SK-N-SH (cell line): ENCODE measurements at regions not wholly inside any gene's neighbourhood (a gene's known extent, or its start where the extent isn't known, plus 50 kb on each side); places are given as distances from the start of the nearest gene placed in this dataset.

ENCODE experiments used
- CTCF ChIA-PET: fragments of 300-600, 350-600 bp; formaldehyde crosslinking; extraction: SDS; loops from one replicate; lab custom pipeline; 2021; lab: Yijun Ruan, JAX
- POLR2A ChIA-PET: fragments of 350-600 bp; sonication (Branson Sonifier 250); formaldehyde crosslinking; extraction: SDS; loops from one replicate; lab custom pipeline; 2020; ENCODE audit warnings: antibody characterized with exemption, inconsistent platforms; lab: Yijun Ruan, JAX
- DNase-seq: peaks from one replicate; pipeline ENCODE4 v3.0.0; 2012
- H2AFZ ChIP-seq: fragments of 200-600 bp; sonication (generic); 2 replicates; pipeline ENCODE4 v1.8.1; 2016; ENCODE audit warnings: antibody characterized with exemption, mild to moderate bottlenecking, low read depth
- H3F3A ChIP-seq: fragments of 200-600 bp; sonication (generic); replicated peaks from 2 replicates; pipeline ENCODE3; 2016; ENCODE audit warnings: antibody characterized with exemption, mild to moderate bottlenecking; ENCODE audit not compliant: insufficient read depth
- H3K27ac ChIP-seq, 2 experiments: fragments of 200-500 bp in 1 of 2; fragments of 200-600 bp in 1 of 2; sonication (Bioruptor generic) in 1 of 2; sonication (generic), shearing (Covaris generic) in 1 of 2; 2 replicates each; pipeline versions ENCODE4 v1.5.1 to v1.6.1; 2014 to 2016; ENCODE audit warnings: low read depth in 2 of 2, inconsistent platforms in 1 of 2, low read length in 1 of 2, mild to moderate bottlenecking in 1 of 2, mixed read lengths in 1 of 2
- H3K27me3 ChIP-seq: fragments of 200-600 bp; sonication (generic), shearing (Covaris generic); 2 replicates; pipeline ENCODE4 v1.6.1; 2016; ENCODE audit warnings: mixed run types; ENCODE audit not compliant: insufficient read depth
- H3K36me3 ChIP-seq, 2 experiments: fragments of 200-500 bp in 1 of 2; fragments of 200-600 bp in 1 of 2; sonication (Bioruptor generic) in 1 of 2; sonication (generic) in 1 of 2; replicated peaks in 1 of 2; 2 replicates each; pipeline versions ENCODE3 to v1.5.1; 2014 to 2016; ENCODE audit warnings: low read length in 1 of 2, mild to moderate bottlenecking in 1 of 2; ENCODE audit not compliant: insufficient read depth in 2 of 2, control insufficient read depth in 1 of 2
- H3K4me1 ChIP-seq, 2 experiments: fragments of 200-500 bp in 1 of 2; fragments of 200-600 bp in 1 of 2; sonication (Bioruptor generic) in 1 of 2; sonication (generic), shearing (Covaris generic) in 1 of 2; 2 replicates each; pipeline versions ENCODE4 v1.5.1 to v1.6.1; 2014 to 2016; ENCODE audit warnings: low read depth in 1 of 2, low read length in 1 of 2, mixed run types in 1 of 2; ENCODE audit not compliant: insufficient read depth in 2 of 2, control insufficient read depth in 1 of 2
- H3K4me2 ChIP-seq: fragments of 200-600 bp; sonication (generic), shearing (Covaris generic); 2 replicates; pipeline ENCODE4 v1.6.1; 2017; ENCODE audit warnings: mixed run types
- H3K4me3 ChIP-seq, 2 experiments: fragments of 200-500 bp in 1 of 2; fragments of 200-600 bp in 1 of 2; sonication (Bioruptor generic) in 1 of 2; sonication (generic), shearing (Covaris generic) in 1 of 2; 2 replicates each; pipeline versions ENCODE4 v1.5.1 to v1.8.1; 2014 to 2016; ENCODE audit warnings: low read depth in 2 of 2, inconsistent platforms in 1 of 2, low read length in 1 of 2, mild to moderate bottlenecking in 1 of 2, mixed read lengths in 1 of 2, moderate library complexity in 1 of 2
- H3K79me2 ChIP-seq: fragments of 200-600 bp; sonication (generic); 2 replicates; pipeline ENCODE4 v1.8.1; 2017; ENCODE audit warnings: mild to moderate bottlenecking; ENCODE audit not compliant: insufficient read depth
- H3K9ac ChIP-seq: fragments of 200-600 bp; sonication (generic); 2 replicates; pipeline ENCODE4 v1.6.1; 2017; ENCODE audit warnings: mixed run types
- H3K9me2 ChIP-seq: fragments of 200-600 bp; sonication (generic); 2 replicates; pipeline ENCODE4 v1.6.1; 2017; ENCODE audit warnings: mixed run types
- H3K9me3 ChIP-seq: fragments of 200-600 bp; sonication (generic); 2 replicates; pipeline ENCODE4 v1.6.1; 2017; ENCODE audit warnings: mixed run types, mild to moderate bottlenecking, moderate library complexity
- H4K20me1 ChIP-seq: fragments of 200-600 bp; sonication (generic); 2 replicates; pipeline ENCODE4 v1.6.1; 2017; ENCODE audit warnings: mild to moderate bottlenecking, mixed run types; ENCODE audit not compliant: insufficient read depth
- EP300 ChIP-seq, 2 experiments: IDR thresholded peaks; 2 replicates each; pipeline versions ENCODE4 v1.4.0 to v1.6.1; 2012; ENCODE audit warnings: borderline replicate concordance in 1 of 2, low read depth in 1 of 2, low read length in 1 of 2
- EZH2phosphoT487 ChIP-seq: fragments of 200-600 bp; sonication (generic); IDR thresholded peaks from 2 replicates; pipeline ENCODE4 v1.6.1; 2017; ENCODE audit warnings: low read depth, mixed run types, mild to moderate bottlenecking, antibody characterized with exemption, moderate library complexity, borderline replicate concordance
- FOSL2 ChIP-seq: IDR thresholded peaks from 2 replicates; pipeline ENCODE4 v1.4.0; 2012; ENCODE audit warnings: low read depth, mild to moderate bottlenecking, moderate library complexity, borderline replicate concordance
- GABPA ChIP-seq: IDR thresholded peaks from 2 replicates; pipeline ENCODE4 v1.4.0; 2012; ENCODE audit warnings: low read depth, mild to moderate bottlenecking
- GATA2 ChIP-seq: sonication (generic); formaldehyde crosslinking; IDR thresholded peaks from 2 replicates; pipeline ENCODE4 v1.5.0; 2020; ENCODE audit warnings: mild to moderate bottlenecking, missing genetic modification reagents
- JUND ChIP-seq: IDR thresholded peaks from 2 replicates; pipeline ENCODE4 v1.4.0; 2012
- MAX ChIP-seq: IDR thresholded peaks from 2 replicates; pipeline ENCODE4 v1.4.0; 2012; ENCODE audit warnings: low read depth
- NRF1 ChIP-seq: IDR thresholded peaks from 2 replicates; pipeline ENCODE4 v1.6.1; 2012; ENCODE audit warnings: low read depth, mild to moderate bottlenecking, low read length
- PBX3 ChIP-seq: IDR thresholded peaks from 2 replicates; pipeline ENCODE4; 2012
- RCOR1 ChIP-seq: fragments of 150-350 bp; IDR thresholded peaks from 2 replicates; pipeline ENCODE4 v1.6.1; 2017; ENCODE audit warnings: antibody characterized with exemption, low read length
- RFX5 ChIP-seq: IDR thresholded peaks from 2 replicates; pipeline ENCODE4 v1.6.1; 2012; ENCODE audit warnings: mild to moderate bottlenecking, improper control_type of control experiment, low read length
- RXRA ChIP-seq: IDR thresholded peaks from 2 replicates; pipeline ENCODE4 v1.4.0; 2012; ENCODE audit warnings: low read depth, mild to moderate bottlenecking, borderline replicate concordance
- SIN3A ChIP-seq: IDR thresholded peaks from 2 replicates; pipeline ENCODE4 v1.6.1; 2012; ENCODE audit warnings: low read depth, mild to moderate bottlenecking, low read length, moderate library complexity, borderline replicate concordance
- YY1 ChIP-seq: IDR thresholded peaks from 2 replicates; pipeline ENCODE4 v1.4.0; 2012; ENCODE audit warnings: low read depth, mild to moderate bottlenecking
- WGBS: methylation state at CpG from one replicate; pipeline ENCODE4 v1.1.6; 2017; ENCODE audit warnings: low lambda C conversion rate; 5-methylcytosine and 5-hydroxymethylcytosine counted together
- TF ChIP-seq, protein P1 (sequence below): IDR thresholded peaks from 2 replicates; pipeline ENCODE4 v1.4.0; 2012; ENCODE audit warnings: low read depth, borderline replicate concordance
- TF ChIP-seq, protein P2 (sequence below): IDR thresholded peaks from 2 replicates; pipeline ENCODE4 v1.6.1; 2012; ENCODE audit warnings: mild to moderate bottlenecking, low read depth, low read length, moderate library complexity
- TF ChIP-seq, protein P3 (sequence below): fragments of 150-350 bp; IDR thresholded peaks from 2 replicates; pipeline ENCODE4 v1.6.1; 2016; ENCODE audit warnings: mild to moderate bottlenecking, low read depth, low read length

DNA sequence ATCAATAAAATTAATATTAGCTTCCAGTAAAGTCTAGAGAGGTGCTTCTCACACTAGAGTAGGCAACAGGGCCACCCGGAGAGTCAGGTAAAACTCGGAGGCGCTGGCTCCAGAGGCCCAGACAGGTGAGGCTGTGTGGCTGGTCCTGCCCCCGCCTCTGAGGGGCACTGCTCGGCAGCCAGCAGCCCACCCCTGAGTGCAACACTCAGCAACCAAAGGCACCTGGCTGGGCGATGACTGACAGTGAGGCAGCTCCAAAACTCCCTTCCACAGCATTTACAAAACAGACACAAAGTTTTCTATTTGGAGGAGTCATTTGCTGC lies 138.8 kb upstream of the ID2 start:
- H3K27ac ChIP-seq, result peak overlapping the region; percentile 17 to 96; a peak in 3 of 4 replicates
- H4K20me1 ChIP-seq, result no peaks in the 10 kb centered on the region
- WGBS, result 91% methylated on average over 6 of the region's 6 CpGs
- no peaks in the 10 kb centered on the region for H3K9me2 ChIP-seq
- no peak overlapping the region for H3K4me3 ChIP-seq
- no peaks in the 10 kb centered on the region for H3K36me3 ChIP-seq
- no peak overlapping the region for H3K9ac ChIP-seq
- DNase-seq, result no peak
- ChIA-PET CTCF (interaction anchor here (0.6 to 1.9 kb wide), 6 partner anchors 14 to 1116 kb away, joined by 3 to 6 read pairs (median 4); partner anchors contain the start of gene ID2), POLR2A (interaction anchor here (11.0 kb wide), 1 partner anchor 137 kb away, joined by 154 read pairs; the partner anchor contains the start of gene ID2)
- no peaks in the 10 kb centered on the region for H3K79me2 ChIP-seq
- peaks cover 17 to 70% of the 10 kb centered on the region in 2 experiments; a peak in 3 of 4 replicates for H3K4me1 ChIP-seq
- H3K9me3 ChIP-seq, result no peaks in the 10 kb centered on the region
- H3K27me3 ChIP-seq, result no peaks in the 10 kb centered on the region
- peak overlapping the region; percentile 42 for H3K4me2 ChIP-seq
- no peak for TF ChIP-seq GABPA
- no peak for TF ChIP-seq SIN3A
- TF ChIP-seq JUND, result no peak
- TF ChIP-seq RXRA, result no peak
- TF ChIP-seq, protein P1, sequence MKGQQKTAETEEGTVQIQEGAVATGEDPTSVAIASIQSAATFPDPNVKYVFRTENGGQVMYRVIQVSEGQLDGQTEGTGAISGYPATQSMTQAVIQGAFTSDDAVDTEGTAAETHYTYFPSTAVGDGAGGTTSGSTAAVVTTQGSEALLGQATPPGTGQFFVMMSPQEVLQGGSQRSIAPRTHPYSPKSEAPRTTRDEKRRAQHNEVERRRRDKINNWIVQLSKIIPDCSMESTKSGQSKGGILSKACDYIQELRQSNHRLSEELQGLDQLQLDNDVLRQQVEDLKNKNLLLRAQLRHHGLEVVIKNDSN, result no peak
- no peak for TF ChIP-seq MAX
- no peak for TF ChIP-seq PBX3
- TF ChIP-seq YY1, result no peak
- TF ChIP-seq EZH2phosphoT487, result no peak
- no peak for TF ChIP-seq EP300 (IDR thresholded peaks at IDR 0.05; ENCODE audit: borderline replicate concordance in 1 of 2, low read depth in 1 of 2, low read length in 1 of 2)
- TF ChIP-seq, all 33 proteins: peak for 0
- Histone ChIP-seq H2AFZ (no peak overlapping the region), H3F3A (peaks cover 3% of the 10 kb centered on the region)

DNA sequence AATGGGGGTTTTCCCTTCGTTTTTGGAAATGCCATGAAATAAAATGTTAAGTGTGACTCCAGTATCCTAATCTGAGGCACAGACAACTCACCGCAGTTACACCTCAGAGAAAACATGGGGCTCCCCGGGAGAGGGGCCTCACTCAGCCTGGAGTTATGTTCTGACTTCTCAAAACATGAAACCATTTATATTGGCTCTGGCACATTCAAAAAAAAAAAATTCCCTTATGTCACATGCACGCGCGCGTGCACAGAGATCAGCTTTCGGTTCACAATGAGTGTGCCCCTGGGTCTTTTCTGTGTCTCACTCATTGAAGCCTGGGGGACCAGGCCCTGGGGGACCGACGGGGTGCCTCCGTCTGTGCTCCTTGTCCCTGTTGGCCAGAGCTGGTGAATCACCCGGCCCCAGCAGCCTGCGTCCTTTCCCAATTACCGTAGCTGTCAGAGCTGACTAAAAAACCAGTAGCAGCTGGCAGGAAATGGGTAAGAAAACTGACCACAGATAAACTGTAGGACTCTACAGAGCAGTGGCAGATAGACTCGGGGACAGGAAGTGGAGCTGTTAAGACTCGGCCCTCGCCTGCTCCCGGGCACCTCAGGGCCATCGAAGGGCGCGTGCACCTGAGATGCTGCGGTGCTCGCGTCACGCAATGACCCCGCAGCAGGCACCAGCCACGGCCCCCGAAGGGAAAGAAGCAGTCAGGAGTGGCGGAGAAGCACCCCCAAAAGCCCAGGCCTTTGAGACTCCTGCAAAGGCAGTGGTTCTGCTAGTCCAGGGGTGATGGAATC lies 138.3 kb upstream of the ID2 start:
- H3K9ac ChIP-seq, result no peak overlapping the region
- WGBS, result 32% methylated on average over 19 of the region's 29 CpGs
- TF ChIP-seq, protein P2, sequence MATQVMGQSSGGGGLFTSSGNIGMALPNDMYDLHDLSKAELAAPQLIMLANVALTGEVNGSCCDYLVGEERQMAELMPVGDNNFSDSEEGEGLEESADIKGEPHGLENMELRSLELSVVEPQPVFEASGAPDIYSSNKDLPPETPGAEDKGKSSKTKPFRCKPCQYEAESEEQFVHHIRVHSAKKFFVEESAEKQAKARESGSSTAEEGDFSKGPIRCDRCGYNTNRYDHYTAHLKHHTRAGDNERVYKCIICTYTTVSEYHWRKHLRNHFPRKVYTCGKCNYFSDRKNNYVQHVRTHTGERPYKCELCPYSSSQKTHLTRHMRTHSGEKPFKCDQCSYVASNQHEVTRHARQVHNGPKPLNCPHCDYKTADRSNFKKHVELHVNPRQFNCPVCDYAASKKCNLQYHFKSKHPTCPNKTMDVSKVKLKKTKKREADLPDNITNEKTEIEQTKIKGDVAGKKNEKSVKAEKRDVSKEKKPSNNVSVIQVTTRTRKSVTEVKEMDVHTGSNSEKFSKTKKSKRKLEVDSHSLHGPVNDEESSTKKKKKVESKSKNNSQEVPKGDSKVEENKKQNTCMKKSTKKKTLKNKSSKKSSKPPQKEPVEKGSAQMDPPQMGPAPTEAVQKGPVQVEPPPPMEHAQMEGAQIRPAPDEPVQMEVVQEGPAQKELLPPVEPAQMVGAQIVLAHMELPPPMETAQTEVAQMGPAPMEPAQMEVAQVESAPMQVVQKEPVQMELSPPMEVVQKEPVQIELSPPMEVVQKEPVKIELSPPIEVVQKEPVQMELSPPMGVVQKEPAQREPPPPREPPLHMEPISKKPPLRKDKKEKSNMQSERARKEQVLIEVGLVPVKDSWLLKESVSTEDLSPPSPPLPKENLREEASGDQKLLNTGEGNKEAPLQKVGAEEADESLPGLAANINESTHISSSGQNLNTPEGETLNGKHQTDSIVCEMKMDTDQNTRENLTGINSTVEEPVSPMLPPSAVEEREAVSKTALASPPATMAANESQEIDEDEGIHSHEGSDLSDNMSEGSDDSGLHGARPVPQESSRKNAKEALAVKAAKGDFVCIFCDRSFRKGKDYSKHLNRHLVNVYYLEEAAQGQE, result 0 out of 2 replicates have a peak, but pooled peaks have one; percentile 38
- no peak for TF ChIP-seq EZH2phosphoT487
- peak; percentile 49; the same call in 1 of the 2 replicates for TF ChIP-seq GATA2 (CRISPR knock-in tag)
- TF ChIP-seq, protein P1, result no peak
- TF ChIP-seq SIN3A, result peak; percentile 77; the same call in 1 of the 2 replicates
- 0 out of 2 replicates have a peak, but pooled peaks have one; percentile 4 for TF ChIP-seq NRF1
- TF ChIP-seq FOSL2, result peak; percentile 90
- TF ChIP-seq, protein P3, sequence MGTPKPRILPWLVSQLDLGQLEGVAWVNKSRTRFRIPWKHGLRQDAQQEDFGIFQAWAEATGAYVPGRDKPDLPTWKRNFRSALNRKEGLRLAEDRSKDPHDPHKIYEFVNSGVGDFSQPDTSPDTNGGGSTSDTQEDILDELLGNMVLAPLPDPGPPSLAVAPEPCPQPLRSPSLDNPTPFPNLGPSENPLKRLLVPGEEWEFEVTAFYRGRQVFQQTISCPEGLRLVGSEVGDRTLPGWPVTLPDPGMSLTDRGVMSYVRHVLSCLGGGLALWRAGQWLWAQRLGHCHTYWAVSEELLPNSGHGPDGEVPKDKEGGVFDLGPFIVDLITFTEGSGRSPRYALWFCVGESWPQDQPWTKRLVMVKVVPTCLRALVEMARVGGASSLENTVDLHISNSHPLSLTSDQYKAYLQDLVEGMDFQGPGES, result no peak
- peak; percentile 13; the same call in 1 of the 2 replicates for TF ChIP-seq RCOR1
- TF ChIP-seq RFX5, result peak; percentile 9; the same call in 1 of the 2 replicates

More for the DNA sequence above, 138.3 kb upstream of the ID2 start:
- no peaks in the 10 kb centered on the region for H3K27me3 ChIP-seq
- peak overlapping the region; percentile 17 to 96; a peak in 3 of 4 replicates for H3K27ac ChIP-seq
- H3K4me3 ChIP-seq, result no peak overlapping the region
- no peaks in the 10 kb centered on the region for H3K79me2 ChIP-seq
- no peaks in the 10 kb centered on the region for H3K9me3 ChIP-seq
- CTCF ChIA-PET, result interaction anchor here (0.6 to 1.9 kb wide), 10 partner anchors 15 to 1116 kb away, joined by 3 to 6 read pairs (median 3); partner anchors contain the start of gene ID2
- POLR2A ChIA-PET, result interaction anchor here (1.4 to 11.0 kb wide), 2 partner anchors 15 to 136 kb away, joined by 4 to 154 read pairs; partner anchors contain the start of gene ID2
- peak overlapping the region; percentile 42 for H3K4me2 ChIP-seq
- peaks cover 3% of the 10 kb centered on the region for H3F3A ChIP-seq
- H2AFZ ChIP-seq, result no peak overlapping the region
- H4K20me1 ChIP-seq, result no peaks in the 10 kb centered on the region
- peaks cover 17 to 69% of the 10 kb centered on the region in 2 experiments; a peak in 3 of 4 replicates for H3K4me1 ChIP-seq
- H3K36me3 ChIP-seq, result no peaks in the 10 kb centered on the region
- DNase-seq, result peak; percentile 88
- H3K9me2 ChIP-seq, result no peaks in the 10 kb centered on the region
